SJSA1 (cell line): ENCODE measurements at regions not wholly inside any gene's neighbourhood (a gene's known extent, or its start where the extent isn't known, plus 50 kb on each side); places are given as distances from the start of the nearest gene placed in this dataset.
A peak's percentile ranks its signal among the peaks of the same experiment; 100 is the strongest.
"Not testable (repeated sequence)": the region's sequence is repeated elsewhere in the genome, so short reads cannot be mapped to it uniquely, and the experiment has no call there.

ENCODE experiments used
- DNase-seq, 2 experiments: peaks; one replicate each; pipeline ENCODE4 v3.0.0-alpha.2; 2015 to 2020; ENCODE audit warnings: low spot score in 2 of 2, low read depth in 1 of 2
- H3K27ac ChIP-seq: fragments of 250-450 bp; sonication (Bioruptor Pico); 2 replicates; pipeline ENCODE4 v1.5.1; 2020; ENCODE audit warnings: mild to moderate bottlenecking, moderate library complexity
- H3K27me3 ChIP-seq: fragments of 250-450 bp; sonication (Bioruptor Pico); replicated peaks from 2 replicates; pipeline ENCODE4 v1.5.1; 2020; ENCODE audit warnings: mild to moderate bottlenecking, moderate library complexity
- H3K36me3 ChIP-seq: fragments of 250-450 bp; sonication (Bioruptor Pico); 2 replicates; pipeline ENCODE4 v1.5.1; 2020; ENCODE audit warnings: mild to moderate bottlenecking
- H3K4me1 ChIP-seq: fragments of 250-450 bp; sonication (Bioruptor Pico); replicated peaks from 2 replicates; pipeline ENCODE4 v1.6.1; 2021; ENCODE audit warnings: mild to moderate bottlenecking
- H3K4me3 ChIP-seq: fragments of 250-450 bp; sonication (Bioruptor Pico); 2 replicates; pipeline ENCODE4 v1.5.1; 2020; ENCODE audit warnings: mild to moderate bottlenecking
- H3K9me3 ChIP-seq: fragments of 250-450 bp; sonication (Bioruptor Pico); replicated peaks from 2 replicates; pipeline ENCODE4 v1.5.1; 2020; ENCODE audit warnings: mild to moderate bottlenecking

DNA sequence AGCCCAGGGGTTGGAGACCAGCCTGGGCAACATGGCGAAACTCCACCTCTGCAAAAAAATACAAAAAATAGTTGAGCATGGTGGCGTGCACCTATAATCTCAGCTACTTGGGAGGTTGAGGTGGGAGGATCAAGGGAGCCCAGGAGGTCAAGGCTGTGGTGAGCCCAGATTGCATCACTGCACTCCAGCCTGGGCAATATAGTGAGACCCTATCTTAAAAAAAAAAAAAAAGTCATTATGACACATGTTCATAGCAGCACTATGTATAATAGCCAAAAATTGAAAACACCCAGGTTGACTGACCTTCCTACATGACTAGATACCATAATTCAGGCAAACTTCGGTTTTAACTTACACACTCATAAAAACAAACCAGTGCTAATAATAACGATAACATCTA is 90.8 kb upstream of the RBPJ start:
- H3K36me3 ChIP-seq, result no peaks in the 10 kb centered on the region
- H3K4me1 ChIP-seq, result no peaks in the 10 kb centered on the region
- no peak overlapping the region for H3K27ac ChIP-seq
- H3K9me3 ChIP-seq, result no peaks in the 10 kb centered on the region
- no peak for DNase-seq
- H3K4me3 ChIP-seq, result no peak overlapping the region
- no peaks in the 10 kb centered on the region for H3K27me3 ChIP-seq

DNA sequence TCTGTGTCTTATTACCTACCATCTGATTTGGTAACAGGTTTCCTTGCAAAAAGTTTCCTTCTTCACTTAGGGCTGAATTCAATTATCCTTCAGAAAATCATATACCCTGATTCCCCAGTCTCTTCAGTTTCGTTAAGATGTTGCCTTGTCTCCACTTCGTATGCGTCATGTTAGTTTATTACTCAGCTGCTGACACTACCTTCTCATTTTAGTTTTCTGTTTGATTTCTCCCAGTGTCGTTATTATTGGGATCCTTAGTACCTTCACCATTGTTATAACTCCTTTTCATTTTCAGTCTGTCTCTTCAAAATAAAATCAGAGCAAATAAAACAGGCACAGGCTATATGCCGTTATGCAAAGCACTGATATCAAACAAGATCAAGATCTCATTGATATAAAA is 87.5 kb upstream of the RBPJ start:
- H3K4me1 ChIP-seq, result peaks cover 6% of the 10 kb centered on the region
- H3K27me3 ChIP-seq, result no peaks in the 10 kb centered on the region
- no peaks in the 10 kb centered on the region for H3K36me3 ChIP-seq
- no peak overlapping the region for H3K27ac ChIP-seq
- no peak for DNase-seq
- H3K4me3 ChIP-seq, result no peak overlapping the region
- H3K9me3 ChIP-seq, result no peaks in the 10 kb centered on the region

DNA sequence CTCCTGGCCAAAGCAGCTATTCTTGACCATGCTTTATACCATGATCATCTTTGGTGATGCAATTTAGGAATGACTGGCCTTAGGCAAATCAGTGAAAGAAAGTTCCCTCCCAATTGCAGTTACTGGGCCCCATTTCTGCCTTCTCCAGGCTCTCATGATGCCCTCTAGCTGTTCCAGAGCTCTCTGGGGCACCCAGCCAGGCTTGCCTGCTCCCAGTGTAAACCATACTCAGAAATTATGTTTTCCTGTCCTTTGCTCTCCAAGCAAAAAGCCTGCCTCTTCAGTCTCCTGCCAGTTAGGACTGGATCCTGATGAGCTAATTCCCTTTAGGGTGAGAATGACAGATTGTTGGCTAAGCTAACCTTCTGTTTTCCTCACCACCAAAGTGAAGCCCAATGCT is 85.3 kb upstream of the RBPJ start:
- Histone ChIP-seq H3K27ac (no peak overlapping the region), H3K36me3 (no peaks in the 10 kb centered on the region), H3K9me3 (no peaks in the 10 kb centered on the region), H3K27me3 (no peaks in the 10 kb centered on the region), H3K4me3 (no peak overlapping the region), H3K4me1 (peaks cover 18% of the 10 kb centered on the region)
- DNase-seq, result no peak

- no peaks in the 10 kb centered on the region for H3K36me3 ChIP-seq
- peaks cover 18% of the 10 kb centered on the region for H3K4me1 ChIP-seq
- no peaks in the 10 kb centered on the region for H3K27me3 ChIP-seq
- no peak overlapping the region for H3K27ac ChIP-seq
- no peaks in the 10 kb centered on the region for H3K9me3 ChIP-seq
- DNase-seq, result no peak
- no peak overlapping the region for H3K4me3 ChIP-seq
Measured at GRCh38 chr4:26237916-26238315, 82.9 kb upstream of the RBPJ start.

DNA sequence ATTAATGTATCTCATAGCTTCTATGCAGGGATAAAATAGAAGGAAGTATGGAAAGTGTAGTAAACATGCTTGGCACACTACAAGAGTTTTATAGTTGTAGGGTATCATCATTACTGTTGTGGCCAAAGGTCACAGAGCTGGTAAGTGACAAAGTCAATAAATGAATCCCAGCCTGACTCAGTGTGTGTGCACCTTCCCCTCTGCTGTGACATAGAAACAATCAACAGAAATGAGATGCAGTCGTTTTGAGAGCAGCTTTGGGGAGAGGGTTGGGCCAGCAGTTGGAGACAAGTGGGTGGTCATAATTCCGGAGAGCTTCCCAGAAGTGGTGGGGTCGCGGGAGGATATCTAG is 82.4 kb upstream of the RBPJ start:
- Histone ChIP-seq H3K27ac (no peak overlapping the region), H3K9me3 (no peaks in the 10 kb centered on the region), H3K4me1 (peaks cover 18% of the 10 kb centered on the region), H3K36me3 (no peaks in the 10 kb centered on the region), H3K4me3 (no peak overlapping the region), H3K27me3 (no peaks in the 10 kb centered on the region)
- no peak for DNase-seq

GRCh38 chr4:26238778-26239679 is 81.8 kb upstream of the RBPJ start:
- Histone ChIP-seq H3K9me3 (no peaks in the 10 kb centered on the region), H3K4me1 (peaks cover 18% of the 10 kb centered on the region), H3K27ac (no peak overlapping the region), H3K27me3 (no peaks in the 10 kb centered on the region), H3K36me3 (no peaks in the 10 kb centered on the region), H3K4me3 (no peak overlapping the region)
- peak in 1 of 2 experiments; percentile 10 for DNase-seq

DNA sequence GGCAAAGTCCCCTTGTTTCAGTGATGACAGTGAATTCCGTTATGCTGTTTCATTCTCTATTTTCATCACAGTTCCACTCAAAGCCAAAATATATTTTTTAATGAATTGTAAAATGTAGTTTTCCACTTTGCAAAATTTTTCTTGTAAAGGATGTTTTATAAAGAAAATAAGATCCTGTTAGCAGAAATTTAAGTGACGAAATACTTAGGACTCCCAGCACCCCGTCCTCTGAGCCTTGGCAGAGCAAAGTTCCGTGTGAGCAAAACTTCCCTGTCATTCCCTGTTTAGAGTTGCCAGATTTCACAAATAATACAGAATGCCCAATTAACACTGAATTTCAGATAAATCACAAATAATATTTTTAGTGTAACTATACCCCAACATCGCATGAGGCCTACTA is 81.0 kb upstream of the RBPJ start:
- Histone ChIP-seq H3K9me3 (no peaks in the 10 kb centered on the region), H3K27me3 (no peaks in the 10 kb centered on the region), H3K36me3 (no peaks in the 10 kb centered on the region), H3K4me3 (no peak overlapping the region), H3K4me1 (peaks cover 18% of the 10 kb centered on the region), H3K27ac (no peak overlapping the region)
- no peak for DNase-seq

GRCh38 chr4:26241179-26241578 is 79.6 kb upstream of the RBPJ start:
- no peak for DNase-seq
- Histone ChIP-seq H3K4me3 (no peak overlapping the region), H3K36me3 (no peaks in the 10 kb centered on the region), H3K4me1 (peaks cover 18% of the 10 kb centered on the region), H3K27me3 (no peaks in the 10 kb centered on the region), H3K9me3 (no peaks in the 10 kb centered on the region), H3K27ac (no peak overlapping the region)

DNA sequence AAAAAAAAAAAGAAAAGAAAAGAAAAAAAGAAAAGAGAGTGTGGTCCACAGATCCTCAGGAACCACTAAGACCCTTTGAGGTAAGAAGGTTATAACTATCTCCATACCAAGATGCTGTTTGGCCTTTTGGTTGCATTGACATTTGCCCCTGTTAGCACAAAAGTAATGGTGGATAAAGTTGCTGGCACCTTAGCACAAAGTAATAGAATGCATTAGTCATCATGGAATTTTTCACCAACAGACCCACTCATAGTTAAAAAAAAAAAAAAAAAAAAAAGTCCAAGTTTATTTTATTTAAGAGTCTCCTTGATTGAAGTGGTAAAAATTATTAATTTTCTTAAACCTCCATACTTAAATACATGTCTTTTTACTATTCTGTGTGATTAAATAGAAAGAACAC is 78.4 kb upstream of the RBPJ start:
- no peak for DNase-seq
- no peaks in the 10 kb centered on the region for H3K27me3 ChIP-seq
- no peaks in the 10 kb centered on the region for H3K36me3 ChIP-seq

DNA sequence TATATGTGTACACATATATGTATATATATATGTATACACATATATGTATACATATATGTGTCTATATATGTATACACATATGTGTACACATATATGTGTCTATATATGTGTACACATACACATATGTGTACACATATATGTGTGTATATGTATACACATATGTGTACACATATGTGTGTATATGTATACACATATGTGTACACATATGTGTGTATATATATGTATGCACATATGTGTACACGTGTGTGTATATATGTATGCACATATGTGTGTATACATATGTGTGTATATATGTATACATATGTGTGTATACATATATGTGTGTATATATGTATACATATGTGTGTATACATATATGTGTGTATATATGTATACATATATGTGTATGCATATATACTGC is 76.7 kb upstream of the RBPJ start:
- not testable (repeated sequence) for H3K4me1 ChIP-seq, H3K36me3 ChIP-seq, H3K4me3 ChIP-seq, DNase-seq, H3K9me3 ChIP-seq, H3K27me3 ChIP-seq, H3K27ac ChIP-seq

More for the DNA sequence above, 78.4 kb upstream of the RBPJ start:
- H3K4me1 ChIP-seq, result peaks cover 18% of the 10 kb centered on the region
- H3K9me3 ChIP-seq, result no peaks in the 10 kb centered on the region
- H3K27ac ChIP-seq, result no peak overlapping the region
- no peak overlapping the region for H3K4me3 ChIP-seq

GRCh38 chr4:26248647-26249046 is 72.2 kb upstream of the RBPJ start:
- no peaks in the 10 kb centered on the region for H3K27me3 ChIP-seq
- no peak for DNase-seq
- H3K4me1 ChIP-seq, result no peaks in the 10 kb centered on the region
- H3K9me3 ChIP-seq, result no peaks in the 10 kb centered on the region
- no peaks in the 10 kb centered on the region for H3K36me3 ChIP-seq
- no peak overlapping the region for H3K4me3 ChIP-seq
- no peak overlapping the region for H3K27ac ChIP-seq

- Histone ChIP-seq H3K36me3 (no peaks in the 10 kb centered on the region), H3K4me1 (no peaks in the 10 kb centered on the region), H3K27ac (no peak overlapping the region), H3K27me3 (no peaks in the 10 kb centered on the region), H3K9me3 (no peaks in the 10 kb centered on the region), H3K4me3 (no peak overlapping the region)
- DNase-seq, result no peak
Measured at GRCh38 chr4:26252349-26253025, 68.3 kb upstream of the RBPJ start.

DNA sequence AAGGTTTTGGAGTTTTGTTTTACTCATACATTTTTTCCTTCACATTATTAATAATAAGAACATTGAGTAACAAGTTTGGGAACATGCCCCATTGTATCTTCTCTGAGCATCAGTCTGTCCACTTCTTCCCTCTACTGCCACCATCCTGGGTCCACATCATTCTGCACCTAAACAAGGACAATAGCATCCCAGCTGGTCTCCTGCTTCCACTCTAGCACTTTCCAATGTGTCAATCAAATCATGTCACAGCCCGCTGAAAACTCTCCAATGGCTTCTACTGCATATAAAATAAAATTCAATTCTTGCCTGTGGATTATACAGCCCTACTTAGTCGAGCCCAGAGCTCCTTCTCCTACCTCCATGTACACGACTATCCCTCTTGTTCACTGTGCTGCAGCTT is 66.8 kb upstream of the RBPJ start:
- no peak for DNase-seq
- Histone ChIP-seq H3K4me3 (no peak overlapping the region), H3K9me3 (no peaks in the 10 kb centered on the region), H3K4me1 (no peaks in the 10 kb centered on the region), H3K36me3 (no peaks in the 10 kb centered on the region), H3K27ac (no peak overlapping the region), H3K27me3 (no peaks in the 10 kb centered on the region)

- Histone ChIP-seq H3K27ac (no peak overlapping the region), H3K4me1 (no peaks in the 10 kb centered on the region), H3K27me3 (no peaks in the 10 kb centered on the region), H3K36me3 (no peaks in the 10 kb centered on the region), H3K9me3 (no peaks in the 10 kb centered on the region), H3K4me3 (no peak overlapping the region)
- no peak for DNase-seq
Measured at GRCh38 chr4:26255989-26256388, 64.8 kb upstream of the RBPJ start.
